Gastroesophageal sphincter (tissue), 4 donors: ENCODE measurements at regions not wholly inside any gene's neighbourhood (a gene's known extent, or its start where the extent isn't known, plus 50 kb on each side); places are given as distances from the start of the nearest gene placed in this dataset.

Source experiments
- ATAC-seq: fragments of 150-250 bp; one replicate; pipeline ENCODE4 v1.9.1; 2016; ENCODE audit warnings: mild to moderate bottlenecking, moderate library complexity
- H3K27ac ChIP-seq, 4 donors: fragments of 200-600 bp; sonication (generic) in 3 of 4; 1 replicate in 3 of 4; 2 replicates in 1 of 4; pipeline ENCODE4 v1.5.1; 2016 to 2019
- H3K27me3 ChIP-seq: fragments of 200-600 bp; sonication (generic); one replicate; pipeline ENCODE4 v1.5.1; 2019
- H3K36me3 ChIP-seq, 2 donors: fragments of 200-600 bp; sonication (generic); one replicate each; pipeline ENCODE4 v1.5.1; 2019; ENCODE audit warnings: control low read depth in 1 of 2
- H3K4me1 ChIP-seq, 3 donors: fragments of 200-600 bp; sonication (generic); 1 replicate in 2 of 3; 2 replicates in 1 of 3; pipeline ENCODE4 v1.5.1; 2016 to 2019; ENCODE audit warnings: control low read depth in 2 of 3
- H3K4me3 ChIP-seq, 2 donors: fragments of 200-600 bp; sonication (generic); one replicate each; pipeline ENCODE4 v1.5.1; 2019; ENCODE audit warnings: mild to moderate bottlenecking in 1 of 2, moderate library complexity in 1 of 2
- H3K9me3 ChIP-seq, 3 donors: fragments of 200-600 bp; sonication (generic); one replicate each; pipeline ENCODE4 v1.5.1; 2017 to 2019; ENCODE audit warnings: control low read depth in 2 of 3
- EP300 ChIP-seq: sonication (generic); formaldehyde crosslinking; IDR thresholded peaks from one replicate; pipeline ENCODE4 v1.6.1; 2017; ENCODE audit warnings: antibody characterized with exemption, mild to moderate bottlenecking
- POLR2A ChIP-seq, 2 donors: fragments of 450-650 bp; IDR thresholded peaks; one replicate each; pipeline ENCODE4 v1.6.1; 2017; ENCODE audit warnings: antibody characterized with exemption in 2 of 2, mild to moderate bottlenecking in 2 of 2, moderate library complexity in 1 of 2
- POLR2AphosphoS5 ChIP-seq: sonication (generic); formaldehyde crosslinking; IDR thresholded peaks from one replicate; pipeline ENCODE4 v1.6.1; 2017; ENCODE audit warnings: antibody characterized with exemption
- WGBS, 2 donors: methylation state at CpG; one replicate each; pipeline ENCODE4 v1.1.5; 2018; ENCODE audit warnings: low coverage in 1 of 2; 5-methylcytosine and 5-hydroxymethylcytosine counted together
- TF ChIP-seq, protein P1 (sequence below), 4 experiments: fragments of 200-600 bp in 2 of 4; fragments of 450-650 bp in 2 of 4; sonication (generic) in 1 of 4; IDR thresholded peaks; one replicate each; pipeline ENCODE4 v1.5.1; 2017 to 2019; ENCODE audit warnings: antibody characterized with exemption in 4 of 4, mild to moderate bottlenecking in 2 of 4, moderate library complexity in 2 of 4

DNA sequence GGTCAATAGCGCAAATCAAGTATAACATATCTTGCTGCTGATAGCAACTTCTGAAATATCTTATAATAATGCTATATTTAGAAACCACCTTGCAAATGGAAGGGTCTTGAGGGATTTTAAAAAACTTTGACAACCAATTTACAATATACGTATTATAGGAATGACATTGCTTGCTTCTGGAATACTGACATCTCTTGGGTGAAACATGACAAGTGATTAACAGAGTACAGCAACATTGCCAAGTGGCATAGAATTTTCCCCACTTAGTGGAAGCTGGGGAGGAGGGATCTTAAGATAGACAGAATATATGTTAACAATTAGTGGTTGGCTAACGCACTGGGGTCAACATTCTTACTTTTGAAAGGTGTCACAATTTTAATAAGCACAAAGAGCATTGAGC is 133.6 kb upstream of the TMEFF2 start:
- no peaks in the 10 kb centered on the region for H3K9me3 ChIP-seq
- WGBS, 2 donors: 89 to 90% methylated on average over 3 of the region's 3 CpGs
- H3K27ac ChIP-seq: no peak overlapping the region
- no peak for ATAC-seq
- TF ChIP-seq POLR2A (IDR thresholded peaks at IDR 0.05) (no peak), EP300 (no peak), POLR2AphosphoS5 (no peak)
- TF ChIP-seq, protein P1, sequence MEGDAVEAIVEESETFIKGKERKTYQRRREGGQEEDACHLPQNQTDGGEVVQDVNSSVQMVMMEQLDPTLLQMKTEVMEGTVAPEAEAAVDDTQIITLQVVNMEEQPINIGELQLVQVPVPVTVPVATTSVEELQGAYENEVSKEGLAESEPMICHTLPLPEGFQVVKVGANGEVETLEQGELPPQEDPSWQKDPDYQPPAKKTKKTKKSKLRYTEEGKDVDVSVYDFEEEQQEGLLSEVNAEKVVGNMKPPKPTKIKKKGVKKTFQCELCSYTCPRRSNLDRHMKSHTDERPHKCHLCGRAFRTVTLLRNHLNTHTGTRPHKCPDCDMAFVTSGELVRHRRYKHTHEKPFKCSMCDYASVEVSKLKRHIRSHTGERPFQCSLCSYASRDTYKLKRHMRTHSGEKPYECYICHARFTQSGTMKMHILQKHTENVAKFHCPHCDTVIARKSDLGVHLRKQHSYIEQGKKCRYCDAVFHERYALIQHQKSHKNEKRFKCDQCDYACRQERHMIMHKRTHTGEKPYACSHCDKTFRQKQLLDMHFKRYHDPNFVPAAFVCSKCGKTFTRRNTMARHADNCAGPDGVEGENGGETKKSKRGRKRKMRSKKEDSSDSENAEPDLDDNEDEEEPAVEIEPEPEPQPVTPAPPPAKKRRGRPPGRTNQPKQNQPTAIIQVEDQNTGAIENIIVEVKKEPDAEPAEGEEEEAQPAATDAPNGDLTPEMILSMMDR (IDR thresholded peaks at IDR 0.05): no peak
- no peaks in the 10 kb centered on the region for H3K36me3 ChIP-seq
- H3K27me3 ChIP-seq: no peaks in the 10 kb centered on the region
- H3K4me3 ChIP-seq: no peak overlapping the region
- no peaks in the 10 kb centered on the region for H3K4me1 ChIP-seq

DNA sequence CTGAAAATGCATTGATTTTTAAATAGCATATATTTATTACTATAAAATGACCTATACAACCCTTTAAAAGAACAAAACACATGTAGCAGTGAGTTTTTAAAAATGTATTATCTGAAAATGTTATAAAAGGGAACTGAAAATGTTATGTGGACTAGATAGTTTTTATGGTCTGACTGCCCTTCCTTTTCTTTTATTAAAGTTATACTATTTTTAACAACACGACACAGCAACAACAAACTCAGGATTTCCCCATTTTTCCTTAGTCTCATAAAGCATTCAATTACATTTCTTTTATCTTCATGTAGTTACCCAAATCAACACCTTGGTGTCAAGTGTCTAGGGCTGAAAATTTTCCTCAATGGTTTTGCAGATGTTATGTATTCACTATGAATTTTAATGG is 132.8 kb upstream of the TMEFF2 start:
- H3K9me3 ChIP-seq: no peaks in the 10 kb centered on the region
- no peak overlapping the region for H3K4me3 ChIP-seq
- no peaks in the 10 kb centered on the region for H3K4me1 ChIP-seq
- TF ChIP-seq, protein P1 (IDR thresholded peaks at IDR 0.05): no peak
- TF ChIP-seq EP300: no peak
- no peak for TF ChIP-seq POLR2AphosphoS5
- TF ChIP-seq POLR2A (IDR thresholded peaks at IDR 0.05): no peak
- WGBS, 2 donors: 57 to 58% methylated on average over 1 of the region's 1 CpG
- no peaks in the 10 kb centered on the region for H3K27me3 ChIP-seq
- no peak overlapping the region for H3K27ac ChIP-seq
- no peaks in the 10 kb centered on the region for H3K36me3 ChIP-seq
- no peak for ATAC-seq

DNA sequence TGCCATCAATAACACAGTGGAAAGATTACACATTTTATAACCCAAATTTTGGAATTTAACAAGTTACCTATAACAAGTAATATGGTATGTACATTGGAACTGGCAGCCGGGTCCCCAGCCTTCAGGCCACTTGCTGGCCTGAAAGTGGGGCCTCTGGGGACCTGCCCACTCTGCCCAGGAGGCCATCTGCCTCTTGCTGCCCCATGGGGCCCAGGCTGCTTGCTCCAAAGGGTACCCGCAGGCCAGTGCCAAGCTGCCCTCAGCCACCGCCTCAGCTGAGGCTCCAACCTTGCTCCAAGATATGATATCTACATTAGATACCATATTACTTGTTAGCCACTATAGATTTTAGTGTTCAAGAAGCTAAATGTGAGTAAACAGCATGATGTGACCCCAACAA is 120.8 kb upstream of the TMEFF2 start:
- TF ChIP-seq, protein P1 (IDR thresholded peaks at IDR 0.05): no peak
- H3K9me3 ChIP-seq: peaks cover 0 to 9% (median 0%) of the 10 kb centered on the region in 3 donors
- ATAC-seq: no peak
- no peak overlapping the region for H3K27ac ChIP-seq
- no peaks in the 10 kb centered on the region for H3K27me3 ChIP-seq
- H3K36me3 ChIP-seq: no peaks in the 10 kb centered on the region
- WGBS, 2 donors: 100% methylated on average over 2 of the region's 3 CpGs; no CpG with 5 or more reads in 1 of the 2 donors
- H3K4me3 ChIP-seq: no peak overlapping the region
- H3K4me1 ChIP-seq: no peaks in the 10 kb centered on the region

DNA sequence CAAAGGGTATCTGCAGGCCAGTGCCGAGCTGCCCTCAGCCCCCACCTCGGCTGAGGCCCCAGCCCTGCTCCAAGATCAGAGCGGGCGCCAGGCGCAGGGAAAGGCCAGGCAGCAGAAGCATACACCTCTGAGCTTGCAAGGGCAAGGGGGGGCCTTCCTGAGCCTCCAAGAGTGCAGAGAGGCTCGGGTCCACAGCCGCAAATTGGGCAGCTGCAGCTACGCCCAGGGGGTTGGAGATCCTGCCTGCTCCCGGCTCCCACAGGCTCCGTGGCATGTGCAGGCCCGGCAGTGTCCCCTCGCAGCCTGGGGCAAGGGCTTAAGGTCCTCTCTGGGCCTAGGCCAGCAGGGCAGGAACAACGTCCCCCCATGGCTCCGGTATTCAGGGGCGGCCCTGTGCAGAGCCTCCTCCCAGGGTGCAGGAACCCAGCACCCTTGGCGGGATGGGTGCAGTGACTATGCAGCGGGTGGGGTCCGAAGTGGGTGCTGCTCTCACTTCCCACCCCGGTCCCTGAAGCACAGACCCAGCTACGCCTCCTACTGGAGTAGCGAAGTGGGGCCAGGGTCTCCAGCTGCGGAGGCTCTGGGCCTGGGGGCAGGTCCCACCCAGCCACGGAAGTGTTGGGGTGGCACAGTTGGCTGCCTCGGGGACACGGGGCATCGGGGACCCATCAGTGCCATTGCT is 120.2 kb upstream of the TMEFF2 start:
- no peak for TF ChIP-seq POLR2A (IDR thresholded peaks at IDR 0.05)
- no peak for TF ChIP-seq EP300
- 86% methylated on average over 6 of the region's 26 CpGs; no CpG with 5 or more reads in 1 of the 2 donors for WGBS, 2 donors
- no peak overlapping the region for H3K27ac ChIP-seq
- H3K27me3 ChIP-seq: no peaks in the 10 kb centered on the region
- ATAC-seq: no peak
- no peak overlapping the region for H3K4me3 ChIP-seq
- H3K9me3 ChIP-seq: peaks cover 0 to 9% (median 0%) of the 10 kb centered on the region in 3 donors
- no peaks in the 10 kb centered on the region for H3K4me1 ChIP-seq
- no peaks in the 10 kb centered on the region for H3K36me3 ChIP-seq

DNA sequence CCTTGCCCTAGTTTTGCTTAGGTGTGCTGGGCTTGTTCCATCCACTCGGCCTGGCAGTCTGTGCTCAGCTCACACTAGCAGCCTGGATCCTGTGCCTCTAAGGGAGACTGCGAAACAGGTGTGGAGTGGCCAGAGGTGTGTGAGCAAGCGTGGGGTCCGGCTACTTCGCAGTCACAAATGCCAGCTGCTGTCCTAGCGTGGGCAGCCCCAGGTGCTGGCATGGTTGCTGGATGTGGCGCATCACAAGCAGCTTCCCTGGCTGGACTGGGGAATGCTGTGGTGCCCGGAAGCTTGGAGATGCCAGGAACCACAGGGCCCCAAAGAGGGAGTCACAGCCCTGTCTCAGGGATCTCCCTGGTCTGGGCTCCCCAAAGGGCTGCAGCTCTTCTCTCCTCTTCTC is 119.0 kb upstream of the TMEFF2 start:
- peaks cover 0 to 9% (median 0%) of the 10 kb centered on the region in 3 donors for H3K9me3 ChIP-seq
- no peak for ATAC-seq
- no peaks in the 10 kb centered on the region for H3K27me3 ChIP-seq
- TF ChIP-seq, protein P1 (IDR thresholded peaks at IDR 0.05): no peak
- TF ChIP-seq EP300 (no peak), POLR2A (IDR thresholded peaks at IDR 0.05) (no peak), POLR2AphosphoS5 (no peak)
- H3K36me3 ChIP-seq: no peaks in the 10 kb centered on the region
- 100% methylated on average over 1 of the region's 8 CpGs; no CpG with 5 or more reads in 1 of the 2 donors for WGBS, 2 donors
- H3K4me1 ChIP-seq: no peaks in the 10 kb centered on the region
- no peak overlapping the region for H3K4me3 ChIP-seq
- H3K27ac ChIP-seq: no peak overlapping the region
